Loucy (cell line): ENCODE measurements at regions not wholly inside any gene's neighbourhood (a gene's known extent, or its start where the extent isn't known, plus 50 kb on each side); places are given as distances from the start of the nearest gene placed in this dataset.

Experiments used
- H2AFZ ChIP-seq: fragments of 200-600 bp; sonication (generic); 2 replicates; pipeline ENCODE4 v1.6.0; 2016; ENCODE audit warnings: antibody characterized with exemption, mild to moderate bottlenecking, low read length, moderate library complexity
- H3F3A ChIP-seq: fragments of 200-600 bp; 2 replicates; pipeline ENCODE4 v1.6.0; 2016; ENCODE audit warnings: antibody characterized with exemption, low read depth, mild to moderate bottlenecking
- H3K27me3 ChIP-seq: fragments of 200-600 bp; sonication (generic); 2 replicates; pipeline ENCODE4 v1.6.1; 2014; ENCODE audit warnings: low read length, mild to moderate bottlenecking; ENCODE audit not compliant: insufficient read depth, poor library complexity, severe bottlenecking
- H3K36me3 ChIP-seq: fragments of 200-600 bp; sonication (generic); 2 replicates; pipeline ENCODE4 v1.6.1; 2016; ENCODE audit warnings: low read length; ENCODE audit not compliant: insufficient read depth
- H3K4me1 ChIP-seq: fragments of 200-600 bp; sonication (generic); 2 replicates; pipeline ENCODE4 v1.5.1; 2014; ENCODE audit warnings: low read length, mild to moderate bottlenecking; ENCODE audit not compliant: insufficient read depth, poor library complexity, severe bottlenecking
- H3K4me2 ChIP-seq: fragments of 200-600 bp; sonication (generic); 2 replicates; pipeline ENCODE4 v1.6.0; 2014; ENCODE audit warnings: antibody characterized with exemption, low read length, low read depth, mild to moderate bottlenecking; ENCODE audit not compliant: poor library complexity, severe bottlenecking
- H3K4me3 ChIP-seq: fragments of 200-600 bp; sonication (generic); 2 replicates; pipeline ENCODE4 v1.5.1; 2014; ENCODE audit warnings: low read length, mild to moderate bottlenecking, mixed read lengths; ENCODE audit not compliant: poor library complexity, severe bottlenecking
- H3K79me2 ChIP-seq: fragments of 200-600 bp; sonication (generic); 2 replicates; pipeline ENCODE4 v1.6.1; 2014; ENCODE audit warnings: low read length; ENCODE audit not compliant: insufficient read depth
- H3K9ac ChIP-seq: fragments of 200-600 bp; sonication (generic); 2 replicates; pipeline ENCODE4 v1.6.0; 2014; ENCODE audit warnings: mild to moderate bottlenecking, low read depth, low read length, moderate library complexity; ENCODE audit not compliant: poor library complexity, severe bottlenecking
- H3K9me2 ChIP-seq: fragments of 200-600 bp; sonication (generic); replicated peaks from 2 replicates; pipeline ENCODE4 v1.6.1; 2016; ENCODE audit warnings: low read depth, low read length, mixed read lengths
- H3K9me3 ChIP-seq: fragments of 200-600 bp; sonication (generic); 2 replicates; pipeline ENCODE4 v1.6.1; 2014; ENCODE audit warnings: mild to moderate bottlenecking, antibody characterized with exemption, low read length, low read depth; ENCODE audit not compliant: insufficient read depth
- H4K20me1 ChIP-seq: fragments of 200-600 bp; sonication (generic); 2 replicates; pipeline ENCODE4 v1.6.0; 2014; ENCODE audit warnings: antibody characterized with exemption, low read length, mild to moderate bottlenecking; ENCODE audit not compliant: insufficient read depth, poor library complexity, severe bottlenecking
- EZH2phosphoT487 ChIP-seq: fragments of 200-600 bp; IDR thresholded peaks from 2 replicates; pipeline ENCODE4 v1.6.1; 2018; ENCODE audit warnings: antibody characterized with exemption, mild to moderate bottlenecking, moderate library complexity, borderline replicate concordance
- TF ChIP-seq, protein P1 (sequence below): fragments of 200-600 bp; sonication (generic); conservative IDR thresholded peaks from 2 replicates; pipeline ENCODE4 v1.5.1; 2014; ENCODE audit warnings: mild to moderate bottlenecking, antibody characterized with exemption, low read length

DNA sequence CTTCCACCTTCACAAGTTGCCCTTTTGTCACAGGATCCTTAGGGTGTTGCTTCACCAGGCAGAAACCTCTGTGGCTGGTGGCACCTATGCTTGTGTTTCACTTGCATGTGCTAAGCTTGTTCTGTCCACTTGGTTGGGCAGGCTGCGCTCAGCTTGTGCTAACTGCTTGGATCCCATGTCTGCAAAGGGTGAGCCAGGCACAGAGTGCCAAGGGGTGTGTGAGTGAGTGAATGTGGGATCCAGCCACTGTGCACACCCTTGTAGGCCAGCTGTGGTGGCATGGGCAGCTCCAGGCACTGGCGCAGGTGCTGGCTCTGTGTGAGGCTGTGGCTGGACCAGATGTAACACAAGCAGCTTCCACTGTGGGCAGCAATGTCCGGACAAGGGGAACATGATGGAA is 728.7 kb upstream of the ROBO1 start:
- no peak overlapping the region for H3K4me2 ChIP-seq
- no peaks in the 10 kb centered on the region for H3K79me2 ChIP-seq
- H3K36me3 ChIP-seq, result no peaks in the 10 kb centered on the region
- no peaks in the 10 kb centered on the region for H4K20me1 ChIP-seq
- no peaks in the 10 kb centered on the region for H3K4me1 ChIP-seq
- no peak overlapping the region for H2AFZ ChIP-seq
- no peaks in the 10 kb centered on the region for H3K9me3 ChIP-seq
- H3K27me3 ChIP-seq, result no peaks in the 10 kb centered on the region
- TF ChIP-seq EZH2phosphoT487, result no peak
- TF ChIP-seq, protein P1, sequence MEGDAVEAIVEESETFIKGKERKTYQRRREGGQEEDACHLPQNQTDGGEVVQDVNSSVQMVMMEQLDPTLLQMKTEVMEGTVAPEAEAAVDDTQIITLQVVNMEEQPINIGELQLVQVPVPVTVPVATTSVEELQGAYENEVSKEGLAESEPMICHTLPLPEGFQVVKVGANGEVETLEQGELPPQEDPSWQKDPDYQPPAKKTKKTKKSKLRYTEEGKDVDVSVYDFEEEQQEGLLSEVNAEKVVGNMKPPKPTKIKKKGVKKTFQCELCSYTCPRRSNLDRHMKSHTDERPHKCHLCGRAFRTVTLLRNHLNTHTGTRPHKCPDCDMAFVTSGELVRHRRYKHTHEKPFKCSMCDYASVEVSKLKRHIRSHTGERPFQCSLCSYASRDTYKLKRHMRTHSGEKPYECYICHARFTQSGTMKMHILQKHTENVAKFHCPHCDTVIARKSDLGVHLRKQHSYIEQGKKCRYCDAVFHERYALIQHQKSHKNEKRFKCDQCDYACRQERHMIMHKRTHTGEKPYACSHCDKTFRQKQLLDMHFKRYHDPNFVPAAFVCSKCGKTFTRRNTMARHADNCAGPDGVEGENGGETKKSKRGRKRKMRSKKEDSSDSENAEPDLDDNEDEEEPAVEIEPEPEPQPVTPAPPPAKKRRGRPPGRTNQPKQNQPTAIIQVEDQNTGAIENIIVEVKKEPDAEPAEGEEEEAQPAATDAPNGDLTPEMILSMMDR, result no peak
- H3K4me3 ChIP-seq, result no peak overlapping the region
- H3K9me2 ChIP-seq, result no peaks in the 10 kb centered on the region
- H3F3A ChIP-seq, result no peaks in the 10 kb centered on the region
- H3K9ac ChIP-seq, result no peak overlapping the region

DNA sequence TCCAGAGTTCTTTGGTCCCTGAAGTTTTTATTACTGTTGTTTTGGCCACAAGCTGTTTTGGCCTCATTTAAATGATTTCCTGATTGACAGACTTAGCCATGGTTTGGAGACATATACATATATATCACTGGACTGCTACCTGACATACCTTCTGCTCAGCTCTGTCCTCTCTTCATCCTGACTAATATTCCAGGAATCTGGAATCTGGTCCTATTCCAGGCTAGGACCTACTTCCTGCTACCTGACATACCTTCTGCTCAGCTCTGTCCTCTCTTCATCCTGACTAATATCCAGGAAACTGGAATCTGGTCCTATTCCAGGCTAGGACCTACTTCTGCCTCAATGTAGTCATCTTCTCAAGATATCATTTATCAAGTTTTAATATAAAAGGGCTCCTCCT is 724.4 kb upstream of the ROBO1 start:
- Histone ChIP-seq H4K20me1 (no peaks in the 10 kb centered on the region), H3K4me2 (no peak overlapping the region), H3K4me1 (no peaks in the 10 kb centered on the region), H3K27me3 (no peaks in the 10 kb centered on the region), H3F3A (no peaks in the 10 kb centered on the region), H3K36me3 (no peaks in the 10 kb centered on the region), H3K4me3 (no peak overlapping the region), H2AFZ (no peak overlapping the region), H3K9me3 (no peaks in the 10 kb centered on the region), H3K9ac (no peak overlapping the region), H3K9me2 (no peaks in the 10 kb centered on the region), H3K79me2 (no peaks in the 10 kb centered on the region)
- TF ChIP-seq EZH2phosphoT487, result no peak
- TF ChIP-seq, protein P1, result no peak

DNA sequence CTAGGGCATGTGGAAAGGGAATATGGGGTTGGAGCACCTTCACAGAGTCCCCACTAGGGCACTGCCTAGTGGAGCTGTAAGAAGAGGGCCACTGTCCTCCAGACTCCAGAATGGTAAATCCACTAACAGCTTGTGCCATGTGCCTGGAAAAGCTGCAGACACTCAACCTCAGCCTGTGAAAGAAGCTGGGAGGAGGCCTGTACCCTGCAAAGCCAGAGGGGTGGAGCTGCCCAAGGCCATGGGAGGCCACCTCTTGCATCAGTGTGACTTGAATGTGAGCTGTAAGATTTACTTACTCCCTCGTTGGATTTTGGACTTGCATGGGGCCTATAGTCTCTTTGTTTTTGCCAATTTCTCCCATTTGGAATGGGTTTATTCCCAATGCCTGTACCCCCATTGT is 705.2 kb upstream of the ROBO1 start:
- H3K4me2 ChIP-seq, result no peak overlapping the region
- no peaks in the 10 kb centered on the region for H3K27me3 ChIP-seq
- H4K20me1 ChIP-seq, result no peaks in the 10 kb centered on the region
- TF ChIP-seq, protein P1, result no peak
- no peak for TF ChIP-seq EZH2phosphoT487
- no peak overlapping the region for H3K9ac ChIP-seq
- no peaks in the 10 kb centered on the region for H3K4me1 ChIP-seq
- H3K9me2 ChIP-seq, result no peaks in the 10 kb centered on the region
- no peaks in the 10 kb centered on the region for H3K36me3 ChIP-seq
- H2AFZ ChIP-seq, result no peak overlapping the region
- no peaks in the 10 kb centered on the region for H3K79me2 ChIP-seq
- no peaks in the 10 kb centered on the region for H3K9me3 ChIP-seq
- no peaks in the 10 kb centered on the region for H3F3A ChIP-seq
- no peak overlapping the region for H3K4me3 ChIP-seq
